C4-2B (cell line): ENCODE measurements at regions not wholly inside any gene's neighbourhood (a gene's known extent, or its start where the extent isn't known, plus 50 kb on each side); places are given as distances from the start of the nearest gene placed in this dataset.

Experiments used
- H3K27ac ChIP-seq: fragments of 450-650 bp; 2 replicates; pipeline ENCODE4 v1.5.1; 2017
- CTCF ChIP-seq: fragments of 450-650 bp; conservative IDR thresholded peaks from 2 replicates; pipeline ENCODE4 v1.5.1; 2017; ENCODE audit warnings: mild to moderate bottlenecking
- ZFX ChIP-seq: fragments of 450-650 bp; IDR thresholded peaks from 2 replicates; pipeline ENCODE4 v1.6.1; 2017

GRCh38 chr2:82657106-82657505 is 1802.0 kb downstream of the SUCLG1 start:
- TF ChIP-seq CTCF (no peak), ZFX (no peak)

DNA sequence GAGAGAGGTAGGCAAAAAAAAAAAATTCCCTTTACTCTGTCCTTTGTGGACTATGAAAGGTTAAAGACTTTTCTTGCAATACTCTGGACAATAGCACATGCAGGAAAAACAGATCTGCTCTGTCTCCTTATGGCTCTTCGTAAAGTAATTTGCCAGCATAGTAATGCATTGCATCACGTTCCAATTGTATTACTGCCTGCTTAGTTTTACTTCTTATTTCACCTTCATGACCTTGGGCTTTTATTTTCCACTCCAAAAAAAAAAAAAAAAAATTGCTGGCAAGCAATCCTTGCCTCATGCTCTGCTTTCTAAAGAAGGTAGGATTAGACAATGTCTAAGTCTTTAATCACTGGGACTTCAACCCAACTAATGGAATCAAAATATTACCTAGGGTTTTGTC is 1802.7 kb downstream of the SUCLG1 start:
- no peak overlapping the region for H3K27ac ChIP-seq
- TF ChIP-seq ZFX: no peak
- no peak for TF ChIP-seq CTCF

More at GRCh38 chr2:82657106-82657505, 1802.0 kb downstream of the SUCLG1 start:
- no peak overlapping the region for H3K27ac ChIP-seq

- H3K27ac ChIP-seq: no peak overlapping the region
- TF ChIP-seq CTCF (no peak), ZFX (no peak)
These were observed 1807.0 kb downstream of the SUCLG1 start for GRCh38 chr2:82652117-82652516.

- H3K27ac ChIP-seq: no peak overlapping the region
- TF ChIP-seq CTCF (no peak), ZFX (no peak)
These were observed 1809.0 kb downstream of the SUCLG1 start for GRCh38 chr2:82650038-82650437.

DNA sequence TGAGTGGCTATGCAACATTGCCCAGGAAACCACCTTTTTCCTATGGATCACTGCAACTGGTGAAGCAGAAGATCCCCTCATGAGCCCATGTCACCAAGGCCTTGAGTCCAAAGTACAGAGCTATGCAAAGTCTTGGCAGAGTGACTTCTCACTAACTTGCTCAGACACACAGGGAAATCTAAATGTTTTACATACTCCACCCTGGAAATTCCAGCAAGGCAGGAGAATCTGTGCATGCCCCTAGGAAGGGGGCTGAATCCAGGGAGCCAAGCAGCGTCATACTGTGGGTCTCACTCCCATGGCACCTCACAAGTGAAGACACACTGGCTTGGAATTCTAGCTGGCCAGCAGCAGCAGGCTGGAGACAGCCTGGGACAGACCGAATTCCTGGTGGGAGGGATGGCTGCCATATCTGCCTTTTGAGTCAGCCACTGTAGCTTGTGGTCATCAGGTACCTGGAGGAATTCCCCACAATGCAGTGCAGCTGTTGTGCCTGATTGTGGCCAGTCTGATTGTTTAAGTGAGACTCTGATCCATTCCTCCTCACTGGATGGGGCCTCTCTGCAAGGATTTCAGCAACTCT is 1817.4 kb downstream of the SUCLG1 start:
- TF ChIP-seq CTCF: no peak
- TF ChIP-seq ZFX: no peak

GRCh38 chr2:82636402-82637020 is 1822.6 kb downstream of the SUCLG1 start:
- H3K27ac ChIP-seq: no peak overlapping the region
- TF ChIP-seq ZFX (no peak), CTCF (no peak)

More for the DNA sequence above, 1817.4 kb downstream of the SUCLG1 start:
- H3K27ac ChIP-seq: no peak overlapping the region

DNA sequence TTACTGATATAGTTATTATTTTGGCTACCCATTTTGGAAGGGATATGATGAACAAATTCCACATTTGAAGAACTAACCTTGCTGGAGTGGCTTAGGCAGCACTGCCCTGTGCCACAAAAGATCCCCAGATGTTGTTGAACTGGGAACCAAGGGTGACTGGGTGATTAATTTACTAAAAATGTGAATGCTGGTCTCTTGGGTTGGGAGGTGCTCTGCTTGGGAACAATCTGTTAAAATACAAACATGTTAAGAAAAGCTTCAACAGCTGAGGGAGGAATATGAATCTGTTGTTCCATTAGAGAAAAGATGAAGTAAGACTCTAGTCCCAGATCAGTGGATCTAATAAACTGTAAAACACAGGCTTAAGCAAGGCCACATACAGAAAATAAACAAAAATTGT is 1860.1 kb downstream of the SUCLG1 start:
- no peak overlapping the region for H3K27ac ChIP-seq
- TF ChIP-seq CTCF (no peak), ZFX (no peak)
